Embryonic facial prominence (tissue), 1 donor: ENCODE measurements at regions not wholly inside any gene's neighbourhood (a gene's known extent, or its start where the extent isn't known, plus 50 kb on each side); places are given as distances from the start of the nearest gene placed in this dataset.

Experiments
- DNase-seq: peaks from one replicate; pipeline ENCODE4 v3.0.0-alpha.2; 2016; ENCODE audit errors: extremely low spot score

- DNase-seq: no peak
Observed at GRCh38 chr13:33466262-33466661, 180.7 kb upstream of the STARD13 start.

GRCh38 chr13:33467556-33467955, 182.0 kb upstream of the STARD13 start:
- DNase-seq: no peak

GRCh38 chr13:33471204-33471603, 185.6 kb upstream of the STARD13 start:
- DNase-seq: no peak

- no peak for DNase-seq
Observed at GRCh38 chr13:33472446-33472845, 186.9 kb upstream of the STARD13 start.

GRCh38 chr13:33479105-33479504, 193.6 kb upstream of the STARD13 start:
- no peak for DNase-seq

GRCh38 chr13:33480561-33480960, 195.0 kb upstream of the STARD13 start:
- DNase-seq: no peak

- no peak for DNase-seq
Observed at GRCh38 chr13:33483471-33483870, 197.9 kb upstream of the STARD13 start.

- no peak for DNase-seq
Observed at GRCh38 chr13:33485247-33485646, 199.7 kb upstream of the STARD13 start.

GRCh38 chr13:33487575-33488243, 202.2 kb upstream of the STARD13 start:
- no peak for DNase-seq

- DNase-seq: no peak
Observed at GRCh38 chr13:33489563-33489962, 204.0 kb upstream of the STARD13 start.

- no peak for DNase-seq
Observed at GRCh38 chr13:33490461-33491327, 205.1 kb upstream of the STARD13 start.

- no peak for DNase-seq
Observed at GRCh38 chr13:33493672-33494365, 208.3 kb upstream of the STARD13 start.

- no peak for DNase-seq
Observed at GRCh38 chr13:33494596-33495204, 209.1 kb upstream of the STARD13 start.

- DNase-seq: no peak
Observed at GRCh38 chr13:33496336-33496735, 210.8 kb upstream of the STARD13 start.

- no peak for DNase-seq
Observed at GRCh38 chr13:33497146-33497845, 211.7 kb upstream of the STARD13 start.

- no peak for DNase-seq
Observed at GRCh38 chr13:33508060-33508459, 222.5 kb upstream of the STARD13 start.

- DNase-seq: no peak
Observed at GRCh38 chr13:33509642-33510229, 224.2 kb upstream of the STARD13 start.

GRCh38 chr13:33510350-33510970, 224.9 kb upstream of the STARD13 start:
- no peak for DNase-seq

GRCh38 chr13:33512880-33513554, 227.5 kb upstream of the STARD13 start:
- DNase-seq: no peak

GRCh38 chr13:33514362-33514761, 228.8 kb upstream of the STARD13 start:
- no peak for DNase-seq
